C1 segment of cervical spinal cord (tissue), 14 donors: ENCODE measurements at regions not wholly inside any gene's neighbourhood (a gene's known extent, or its start where the extent isn't known, plus 50 kb on each side); places are given as distances from the start of the nearest gene placed in this dataset.
"Not testable (repeated sequence)": the region's sequence is repeated elsewhere in the genome, so short reads cannot be mapped to it uniquely, and the experiment has no call there.

Experiments
- DNase-seq, 14 donors: peaks; one replicate each; lab custom pipeline; 2025; lab: John Stamatoyannopoulos, UW

DNA sequence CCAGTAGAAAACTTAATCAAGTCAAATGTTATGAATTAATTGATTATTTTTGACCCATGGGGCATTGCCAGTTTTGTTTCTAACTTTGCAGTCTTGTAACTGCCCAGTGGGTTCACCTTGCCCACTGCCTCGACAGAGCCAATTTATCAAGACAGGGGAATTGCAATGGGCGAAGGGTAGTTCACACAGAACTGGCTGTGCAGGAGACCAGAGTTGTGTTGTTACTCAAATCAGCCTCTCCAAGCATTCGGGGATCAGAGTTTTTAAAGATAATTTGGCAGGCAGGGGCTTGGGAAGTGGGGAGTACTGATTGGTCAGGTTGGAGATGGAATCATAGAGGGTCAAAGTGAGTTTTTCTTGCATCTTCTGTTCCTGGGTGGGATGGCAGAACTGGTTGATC lies 168.5 kb upstream of the COPS8 start:
- no peak for DNase-seq

DNA sequence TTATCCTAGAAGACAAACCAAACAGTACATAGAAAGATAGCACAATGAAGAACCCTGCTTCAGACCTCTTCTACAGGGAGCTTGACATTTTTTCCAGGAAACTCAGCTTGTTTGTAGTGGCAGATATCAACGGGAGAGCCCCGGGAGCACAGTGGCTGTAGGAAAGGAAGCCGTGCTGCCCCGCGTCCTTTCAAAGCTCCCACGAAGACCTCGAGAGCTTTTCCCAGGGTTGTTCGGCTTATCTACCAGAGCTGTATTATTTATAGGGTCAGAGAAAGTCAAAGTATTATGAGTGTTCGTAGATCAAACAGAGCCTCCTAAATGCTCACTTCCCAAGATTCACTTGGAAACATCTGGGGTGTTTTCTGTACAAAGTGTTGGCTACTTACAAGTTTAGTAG lies 167.1 kb upstream of the COPS8 start:
- DNase-seq, result no peak

DNA sequence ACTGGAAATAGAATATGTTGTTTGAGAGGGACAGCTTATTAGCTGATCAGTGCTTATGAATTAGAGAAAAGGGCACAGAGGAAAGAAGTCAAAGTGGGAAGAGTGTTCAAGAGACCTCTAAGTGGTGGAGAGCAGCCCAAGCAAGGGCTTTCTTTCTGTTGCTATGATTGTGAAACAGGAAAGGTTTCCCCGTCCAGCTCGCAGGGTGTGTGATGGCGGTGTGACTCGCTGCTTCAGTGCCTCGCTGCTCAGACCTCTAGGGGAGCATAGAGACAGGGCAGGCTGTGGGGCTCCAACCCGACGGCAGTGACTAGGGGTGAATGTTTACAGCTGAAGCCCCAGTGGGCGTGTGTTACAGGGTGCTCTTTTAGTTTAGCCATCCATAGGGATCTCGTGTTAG lies 166.5 kb upstream of the COPS8 start:
- no peak for DNase-seq

DNA sequence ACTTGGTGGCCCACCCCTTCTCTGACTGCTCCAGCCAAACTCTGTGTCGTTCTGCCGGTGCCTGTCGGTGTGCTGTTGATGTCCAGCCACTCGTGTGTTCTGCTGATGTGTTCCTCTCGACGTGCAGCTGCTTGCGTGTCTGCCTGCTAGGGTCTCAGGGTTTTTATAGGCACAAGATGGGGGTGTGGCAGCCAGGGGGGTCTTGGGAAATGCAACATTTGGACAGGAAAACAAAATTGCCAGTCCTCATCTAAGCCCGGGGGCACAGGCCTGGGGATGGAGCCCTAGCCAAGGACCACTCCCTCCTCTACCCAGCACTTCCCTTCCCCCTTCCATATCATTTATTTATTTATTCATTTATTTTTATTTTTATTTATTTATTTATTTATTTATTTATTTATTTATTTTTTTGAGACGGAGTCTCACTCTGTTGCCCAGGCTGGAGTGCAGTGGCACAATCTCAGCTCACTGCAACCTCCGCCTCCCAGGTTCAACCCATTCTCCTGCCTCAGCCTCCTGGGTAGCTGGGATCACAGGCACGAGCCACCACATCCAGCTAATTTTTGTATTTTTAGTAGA lies 165.8 kb upstream of the COPS8 start:
- not testable (repeated sequence) for DNase-seq

DNA sequence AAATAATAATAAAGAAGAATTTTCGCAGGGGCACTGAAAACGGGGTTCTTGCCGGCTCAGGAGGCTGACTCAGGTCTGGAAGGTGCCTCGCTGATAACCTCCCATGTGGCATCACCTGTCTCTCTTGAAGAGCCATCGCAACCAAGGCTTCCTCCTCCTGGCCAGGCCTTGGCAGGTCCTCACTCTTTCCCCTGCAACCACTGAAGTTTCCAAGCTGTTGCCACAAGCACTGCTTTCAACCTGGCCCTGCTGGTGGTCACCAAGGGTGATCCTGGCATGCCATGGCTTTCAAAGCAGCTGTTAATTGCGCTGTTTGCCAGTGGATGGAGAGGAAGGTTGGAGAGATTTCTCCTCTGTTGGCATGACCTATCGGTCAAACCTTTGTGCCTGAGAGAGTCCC lies 163.6 kb upstream of the COPS8 start:
- no peak for DNase-seq

DNA sequence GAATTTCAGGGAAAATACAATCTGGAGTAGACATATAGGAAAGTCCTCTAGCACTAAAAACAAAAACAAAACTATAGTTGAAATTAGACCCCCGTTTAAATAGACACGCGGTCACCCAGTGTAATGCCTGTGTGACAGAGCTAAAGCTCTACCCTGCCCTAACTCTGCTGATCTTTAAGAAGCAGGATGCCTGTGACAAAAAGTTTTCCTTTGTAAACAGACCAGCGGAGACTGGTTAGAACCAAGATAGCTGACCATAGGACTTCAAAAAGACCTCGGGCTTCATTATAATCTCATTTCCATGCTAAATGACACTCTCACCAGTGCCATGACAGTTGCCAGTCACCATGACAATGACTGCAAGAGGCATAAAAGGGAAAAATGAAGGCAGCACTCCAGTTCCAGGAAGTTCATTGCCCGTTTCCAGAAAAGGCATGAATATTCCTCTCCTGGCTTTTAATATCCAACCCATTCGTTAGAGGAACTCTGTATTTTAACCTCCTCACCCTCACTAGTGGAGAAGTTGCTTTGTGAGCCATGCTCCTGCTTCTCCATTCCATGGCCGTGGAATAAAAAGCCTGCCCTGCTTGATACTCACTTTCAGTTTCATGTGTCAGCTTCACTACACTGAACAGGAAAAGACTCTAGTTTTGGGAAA lies 157.2 kb upstream of the COPS8 start:
- no peak for DNase-seq

DNA sequence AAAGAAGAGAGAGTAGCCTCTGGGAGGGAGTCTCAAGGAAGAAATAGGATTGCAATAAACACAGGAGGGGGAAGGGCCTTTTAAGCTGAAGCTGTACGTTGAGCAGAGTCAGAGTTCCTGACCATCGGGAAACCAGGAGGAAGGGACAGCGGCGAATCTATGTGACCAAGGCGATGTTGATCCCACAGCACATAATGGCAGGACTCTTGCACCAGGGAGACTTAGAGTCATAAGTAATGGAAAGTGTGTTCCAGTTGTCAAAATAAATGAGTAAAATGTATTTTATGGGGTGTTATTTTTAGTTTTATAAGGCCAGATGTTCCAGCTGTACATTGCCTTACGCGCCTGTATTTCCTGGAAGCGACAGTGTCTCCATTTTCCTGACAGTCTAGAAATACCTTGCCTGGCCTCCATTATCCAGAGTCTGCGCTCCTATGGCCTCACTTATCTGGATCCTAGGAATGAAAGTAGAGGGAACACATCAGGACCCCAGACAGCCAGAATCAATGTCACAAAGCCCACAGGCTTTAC lies 152.8 kb upstream of the COPS8 start:
- DNase-seq, result no peak

DNA sequence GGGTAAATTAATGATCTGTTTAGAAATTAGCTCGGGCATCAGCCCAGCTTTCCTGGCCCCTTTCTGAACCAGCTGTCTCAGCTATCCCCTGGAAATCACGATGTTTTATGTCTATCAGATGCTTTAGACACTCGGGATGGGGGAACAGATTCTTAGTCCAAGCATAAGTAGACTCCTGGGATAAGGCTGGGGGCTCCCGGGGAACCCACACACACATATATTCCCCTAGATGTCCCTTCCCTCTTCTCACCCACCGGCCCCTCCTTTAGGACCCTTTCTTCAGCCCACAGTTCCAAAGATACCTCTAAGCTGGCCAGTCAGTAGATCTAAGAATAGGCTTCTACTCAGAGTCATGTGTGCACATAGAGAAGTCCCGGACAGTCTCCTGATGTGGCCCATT lies 151.5 kb upstream of the COPS8 start:
- no peak for DNase-seq

DNA sequence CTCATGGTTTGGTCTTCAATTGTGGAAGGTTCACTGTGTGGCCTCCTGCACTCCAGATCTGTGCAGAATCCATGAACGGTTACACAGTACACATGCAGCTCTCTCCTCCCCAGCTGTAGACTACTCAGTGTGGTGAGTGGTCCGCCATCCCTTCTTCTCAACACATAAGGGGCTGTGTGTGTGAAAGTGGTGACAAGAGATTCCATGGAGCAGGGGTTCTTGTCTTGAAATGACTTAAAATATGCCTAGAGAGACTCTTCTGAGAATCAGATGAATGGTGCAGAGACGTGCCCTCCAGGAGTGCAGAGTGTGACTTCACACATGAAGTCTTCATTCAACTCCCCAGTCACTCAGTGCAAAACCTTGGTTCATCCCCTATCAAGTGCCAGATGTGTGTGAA lies 151.0 kb upstream of the COPS8 start:
- no peak for DNase-seq

DNA sequence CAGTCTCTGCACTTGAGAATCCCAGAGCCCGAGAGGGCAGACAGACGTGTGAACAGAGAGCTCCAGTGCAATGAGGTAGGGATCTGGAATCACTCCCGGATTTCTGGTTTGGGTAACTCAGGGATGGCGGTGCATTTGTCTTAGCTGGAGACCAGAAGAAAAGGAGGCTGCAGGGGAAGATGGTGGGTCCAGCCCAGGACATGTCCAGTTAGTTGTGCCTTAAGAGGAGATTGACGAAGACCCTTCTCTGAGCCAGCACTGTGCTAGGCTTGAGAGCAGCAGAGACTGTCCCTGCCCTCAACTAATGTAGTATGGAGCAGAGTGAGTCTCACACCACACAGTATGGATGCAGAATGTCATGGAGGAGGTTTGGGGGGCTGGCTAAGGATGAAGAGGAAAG lies 150.6 kb upstream of the COPS8 start:
- DNase-seq, result no peak

DNA sequence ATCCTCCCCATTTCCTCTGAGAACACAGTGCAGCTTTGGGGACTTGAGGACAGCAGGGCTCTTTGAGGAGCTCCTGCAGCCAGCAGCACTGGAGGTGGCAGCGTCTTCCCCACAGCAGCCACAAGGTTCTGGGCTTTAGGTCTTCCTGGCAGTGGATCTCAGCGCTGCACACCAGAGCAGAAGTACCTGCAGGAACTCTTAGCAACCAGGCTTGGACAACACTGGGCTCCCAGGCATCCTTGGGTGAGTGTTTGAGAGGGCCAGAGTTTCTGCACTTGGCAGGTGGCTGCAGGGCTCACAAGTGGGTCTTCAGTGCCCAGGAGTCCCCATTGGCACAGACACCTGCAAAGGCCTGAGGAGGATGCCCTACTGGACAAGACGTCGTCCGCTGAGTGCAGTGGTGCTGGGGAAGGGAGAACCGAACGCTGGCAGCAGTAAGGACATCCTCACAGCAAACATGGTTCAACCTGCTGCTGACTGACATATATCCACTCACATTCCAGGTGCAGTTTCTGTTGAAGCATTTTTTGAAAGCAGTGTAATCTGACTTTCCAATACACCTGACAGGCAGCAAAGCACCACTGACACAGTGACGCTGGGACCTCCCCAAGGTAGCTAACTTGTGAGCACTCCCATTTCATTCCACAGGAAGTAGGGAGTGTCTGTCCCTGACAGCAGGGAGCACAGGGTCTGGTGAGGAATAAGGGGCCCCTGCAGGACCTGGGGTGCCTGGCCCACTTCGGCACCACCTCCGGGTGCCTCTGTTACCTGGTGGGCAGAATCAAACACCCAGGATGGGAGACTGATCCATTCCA lies 149.9 kb upstream of the COPS8 start:
- DNase-seq, result no peak

DNA sequence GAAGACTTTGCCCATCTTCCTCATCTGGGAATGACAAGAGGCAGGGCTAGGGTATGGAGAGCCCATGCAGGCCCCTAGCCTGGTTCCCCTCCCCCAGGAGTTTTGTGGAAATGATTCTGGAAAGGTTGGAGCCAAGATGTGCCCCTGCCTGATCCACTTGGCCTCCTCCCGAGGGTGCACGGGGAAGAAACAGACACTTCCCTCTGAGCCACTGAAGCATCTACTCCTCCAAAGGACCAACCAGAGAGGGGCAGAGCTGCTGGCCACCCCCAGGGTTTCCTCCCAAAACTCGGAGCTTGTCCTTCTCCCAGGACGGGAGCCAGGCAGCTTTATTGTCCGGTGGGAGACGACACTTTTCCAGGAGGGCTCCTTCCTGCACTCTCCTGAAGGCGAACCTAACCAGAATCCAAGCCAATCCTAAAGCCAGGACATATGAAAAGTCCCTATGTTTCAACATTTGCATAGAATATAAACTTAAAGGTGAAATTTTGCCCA lies 149.2 kb upstream of the COPS8 start:
- no peak for DNase-seq

DNA sequence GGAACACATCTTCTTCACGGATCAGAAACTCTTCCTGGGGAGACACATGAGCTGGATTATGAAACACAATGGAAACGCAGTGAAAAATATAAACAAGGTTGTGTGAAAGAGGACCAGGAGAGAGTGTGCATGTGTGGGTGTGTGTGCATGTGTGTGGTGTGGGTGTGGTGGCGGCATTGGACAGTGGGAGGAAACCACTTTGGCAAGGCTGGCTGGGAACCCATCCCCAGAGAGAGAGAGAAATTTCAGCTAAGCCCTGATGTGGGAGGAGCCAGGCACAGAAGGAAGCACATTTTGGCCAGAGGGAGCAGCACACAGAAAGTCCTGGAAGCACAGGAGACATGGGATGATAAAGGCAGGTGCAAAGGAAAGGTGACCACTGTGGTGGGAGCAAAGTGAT lies 147.6 kb upstream of the COPS8 start:
- no peak for DNase-seq

DNA sequence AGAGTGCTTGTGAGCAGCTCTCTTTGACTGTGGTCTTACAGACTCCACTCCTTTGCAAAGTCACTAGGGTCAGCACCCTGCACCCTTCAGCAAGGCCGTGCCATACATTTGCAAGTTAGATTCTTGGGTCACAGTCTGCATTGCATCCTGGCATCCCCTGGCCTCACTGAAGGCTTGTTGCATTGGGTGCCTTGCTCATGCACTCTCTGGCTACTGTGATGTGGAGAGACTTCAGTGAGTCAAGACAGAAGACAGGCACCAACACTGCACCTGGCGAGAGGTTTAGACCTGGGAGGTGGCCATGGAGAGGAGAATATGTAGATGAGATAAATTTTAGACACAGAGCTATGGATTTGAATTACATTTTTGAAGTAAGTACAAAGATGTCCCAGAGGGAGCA lies 146.4 kb upstream of the COPS8 start:
- DNase-seq, result no peak

DNA sequence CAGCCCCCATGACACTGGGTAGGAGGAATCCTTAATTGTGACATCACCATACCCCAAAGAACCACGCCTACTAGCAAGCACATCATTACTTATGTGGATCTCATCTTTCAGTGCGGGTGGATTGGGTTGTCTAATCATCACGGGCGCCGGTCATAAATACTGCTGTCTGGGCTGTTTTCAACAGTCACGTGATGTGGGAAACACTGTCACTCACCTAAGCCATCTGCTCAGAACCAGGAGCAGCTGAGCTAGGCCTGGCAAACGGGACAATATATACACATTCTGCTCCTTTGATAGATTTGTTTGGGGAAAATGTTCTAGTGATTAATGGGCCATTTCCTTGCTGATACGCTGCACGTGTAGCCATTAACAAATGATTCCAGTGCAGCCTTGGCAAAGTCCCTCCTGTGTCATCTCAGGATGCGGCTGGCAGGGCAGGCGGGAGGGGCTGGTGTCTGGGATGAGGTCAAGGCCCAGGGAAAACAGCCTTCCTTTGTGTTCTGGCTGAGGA lies 145.9 kb upstream of the COPS8 start:
- peak in 1 of 14 donors; percentile 47 for DNase-seq

DNA sequence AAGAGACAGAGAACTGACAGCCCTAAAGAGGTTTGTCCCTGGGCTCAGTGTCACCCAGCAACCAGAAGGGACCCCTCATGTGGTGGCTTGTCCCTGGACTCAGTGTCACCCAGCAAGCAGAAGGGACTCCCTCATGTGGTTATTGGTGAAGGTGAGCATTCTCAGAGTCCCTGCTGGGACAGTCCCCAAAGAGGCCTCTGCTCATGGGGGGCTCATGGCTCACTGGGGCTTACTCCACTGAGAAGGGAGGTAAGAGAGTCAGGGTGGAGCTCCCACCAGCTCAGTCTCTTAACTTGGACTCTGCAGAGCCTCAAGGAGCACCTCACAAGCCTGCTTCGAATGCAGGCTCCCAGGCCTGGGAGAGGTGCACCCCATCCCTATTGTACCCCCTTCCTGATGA lies 145.2 kb upstream of the COPS8 start:
- no peak for DNase-seq

DNA sequence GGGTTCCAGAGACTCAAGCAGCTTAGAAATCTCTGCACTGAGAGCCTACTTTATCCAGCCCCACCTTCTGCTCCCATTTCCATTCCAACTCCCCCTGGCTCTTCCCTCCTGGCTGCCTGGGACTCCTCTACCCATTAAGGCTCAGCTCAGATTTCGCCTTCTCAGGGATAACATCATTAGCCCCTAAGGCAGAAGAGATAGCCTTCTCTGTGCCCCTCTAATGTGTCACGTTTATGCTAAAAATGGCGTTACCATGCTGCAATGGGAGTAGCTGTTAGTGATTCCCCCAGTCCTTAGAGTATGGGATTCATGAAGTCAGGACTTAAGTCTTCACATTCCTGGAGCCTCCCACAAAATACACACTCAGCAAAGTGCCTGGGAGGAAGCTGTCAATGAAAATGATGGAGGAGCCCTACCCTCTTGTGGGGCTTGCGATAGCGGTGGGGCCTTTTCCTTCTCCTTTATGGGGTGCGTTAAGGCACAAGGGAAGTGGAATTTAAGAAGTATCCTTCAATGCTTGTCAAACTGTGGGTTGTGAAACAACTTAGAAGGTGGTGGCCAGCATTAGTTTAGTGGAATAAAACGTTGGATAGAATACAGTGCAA lies 144.7 kb upstream of the COPS8 start:
- DNase-seq, result no peak

DNA sequence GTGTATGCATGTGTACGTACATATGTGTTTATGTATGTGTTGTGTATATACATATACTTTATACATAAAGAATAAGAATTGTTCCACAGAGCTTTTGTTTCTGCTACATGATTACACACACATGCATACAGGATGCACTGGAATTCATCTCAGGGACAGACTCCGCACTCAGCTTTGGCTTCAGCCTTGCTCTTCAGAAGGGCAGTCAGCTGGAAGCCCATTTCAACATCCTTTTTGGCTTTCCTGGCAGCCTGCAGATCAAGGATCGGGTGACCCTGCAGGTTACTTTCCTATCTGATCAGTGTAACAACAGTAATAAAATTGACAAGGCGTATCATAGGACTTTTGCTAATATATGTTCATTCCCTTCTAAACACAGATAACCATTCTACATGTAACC lies 144.1 kb upstream of the COPS8 start:
- no peak for DNase-seq

DNA sequence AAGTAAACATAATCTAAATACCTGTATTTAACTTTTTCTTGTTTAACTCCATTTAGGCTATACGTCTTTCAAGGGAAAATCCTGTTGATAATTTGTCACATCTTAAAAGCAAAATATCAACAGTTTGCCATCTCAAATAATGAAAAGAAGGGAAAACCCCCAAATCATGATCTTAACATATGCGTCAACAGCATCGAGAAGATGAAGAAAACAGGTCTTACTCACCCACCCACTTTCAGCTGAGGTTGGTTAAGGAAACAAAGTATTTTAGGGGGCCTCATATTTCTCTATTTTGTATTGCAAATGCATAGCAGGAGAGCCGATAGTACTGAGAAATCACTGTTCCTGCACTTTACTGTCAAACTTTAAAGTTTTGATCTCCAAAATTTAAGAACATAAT lies 143.1 kb upstream of the COPS8 start:
- DNase-seq, result no peak

DNA sequence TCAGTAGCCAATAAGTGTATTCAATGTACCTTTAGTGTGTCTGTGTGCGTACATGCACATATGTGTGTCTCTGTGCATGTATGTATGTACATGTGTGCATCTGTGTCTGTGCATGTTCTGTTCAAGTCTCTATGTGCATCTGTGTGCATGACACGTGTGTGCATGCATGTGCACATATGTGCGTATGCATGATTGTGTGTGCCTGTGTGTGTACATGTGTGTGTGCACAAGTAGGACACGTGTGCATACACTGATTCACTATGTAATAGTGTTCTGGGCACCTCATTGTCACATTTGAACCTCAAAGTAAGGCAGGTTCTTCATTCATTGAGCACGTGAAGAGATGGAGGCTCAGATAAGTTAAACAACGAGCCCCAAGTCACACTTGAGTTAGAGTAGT lies 142.6 kb upstream of the COPS8 start:
- DNase-seq, result no peak

DNA sequence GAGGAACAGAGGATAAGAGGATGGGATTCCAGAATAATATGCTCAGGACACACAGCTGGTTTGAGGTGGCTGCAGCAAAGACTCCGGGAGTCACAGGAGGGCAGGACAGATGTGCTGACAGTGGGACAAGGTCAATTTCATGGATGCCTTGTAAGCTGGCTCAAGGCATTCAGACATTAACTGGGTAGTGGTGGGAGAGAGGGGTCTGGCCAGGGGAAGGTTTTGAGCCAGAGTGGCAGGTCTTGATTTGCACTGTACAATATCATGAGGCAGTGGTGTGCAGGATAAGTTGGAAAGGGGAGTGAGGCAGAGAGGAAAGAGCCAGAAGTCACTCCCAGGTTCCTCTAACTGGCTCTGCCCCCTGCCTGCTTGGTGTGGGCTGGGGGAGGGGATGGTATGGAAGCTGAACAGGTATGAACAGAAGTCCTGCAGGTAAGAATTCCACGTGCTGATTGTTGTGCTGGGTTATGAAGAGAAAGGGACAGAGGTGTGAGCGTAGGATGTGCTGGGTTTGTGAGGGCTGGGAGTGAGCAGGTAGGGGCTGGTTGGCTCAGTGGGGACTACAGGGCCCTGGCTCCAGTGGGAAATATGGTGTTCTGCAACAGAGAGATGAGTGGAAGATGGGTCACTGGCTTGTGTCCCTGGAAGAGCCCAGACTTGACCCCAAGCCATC lies 141.7 kb upstream of the COPS8 start:
- DNase-seq, result no peak
